ENCODE measurements at regions not wholly inside any gene's neighbourhood (a gene's known extent, or its start where the extent isn't known, plus 50 kb on each side); places are given as distances from the start of the nearest gene placed in this dataset.

DNA sequence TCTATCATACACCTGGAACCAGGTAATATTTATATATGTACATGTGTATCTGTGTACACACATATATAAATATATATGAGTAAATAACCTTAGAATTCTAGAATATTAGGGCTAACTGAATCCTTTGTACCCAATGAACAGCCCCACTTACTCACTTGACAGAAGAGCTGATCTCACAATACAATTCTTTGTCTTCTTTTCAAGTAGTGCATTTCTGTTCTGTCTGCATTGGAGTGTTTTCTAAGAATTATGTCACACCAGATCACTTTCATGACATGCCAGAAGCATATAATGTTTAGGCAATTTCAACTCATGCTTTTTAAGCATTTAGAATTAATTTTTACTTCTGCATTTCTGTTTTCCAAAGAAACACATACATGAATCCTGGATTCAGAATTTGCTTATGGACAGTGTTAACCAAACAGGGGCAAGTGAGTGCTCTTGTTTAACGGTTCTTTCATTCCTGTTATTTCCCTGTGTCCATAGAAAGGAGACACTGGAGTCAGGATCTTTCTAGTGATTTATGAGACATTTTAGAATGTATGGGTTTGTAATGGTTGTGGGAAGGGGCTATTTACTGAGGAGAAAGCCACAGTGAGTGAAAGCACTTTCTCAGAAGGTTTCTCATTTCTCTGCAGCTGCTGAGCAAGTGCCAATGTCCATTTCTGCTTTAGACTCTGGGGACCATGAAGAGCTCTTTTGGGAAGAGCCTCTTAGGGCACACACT is 123.2 kb downstream of the RMI1 start (continued):
- TF ChIP-seq CTCF (conservative IDR thresholded peaks at IDR 0.05; ENCODE audit: low read depth in 2 of 2) (no peak), ZNF462 (CRISPR knock-in tag; IDR thresholded peaks at IDR 0.05) (no peak)

DNA sequence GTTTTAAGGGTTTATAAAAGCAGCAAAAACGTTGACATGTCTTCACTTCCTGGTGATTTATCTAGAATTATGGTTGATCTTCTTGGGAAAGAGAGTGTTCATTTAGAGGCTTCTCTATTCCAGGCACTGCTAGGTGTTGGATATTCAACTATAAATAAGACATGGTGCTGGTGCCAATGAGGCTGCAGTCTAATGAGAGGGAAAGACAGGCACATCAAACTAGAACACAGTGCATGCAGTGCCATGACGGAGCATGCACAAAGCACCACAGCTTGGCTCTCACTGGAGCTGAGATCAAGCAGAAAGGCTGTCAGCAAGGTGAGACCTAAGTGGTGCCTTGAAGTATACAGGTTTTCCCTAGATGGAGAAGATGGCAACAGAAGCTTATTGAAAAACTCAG is 126.5 kb downstream of the RMI1 start:
- Histone ChIP-seq H2AFZ (no peak overlapping the region), H3K9me2 (ENCODE audit: insufficient read depth) (no peaks in the 10 kb centered on the region), H3K36me3 (ENCODE audit: insufficient read depth) (no peaks in the 10 kb centered on the region), H3K4me2 (no peak overlapping the region), H3K27me3 (ENCODE audit: insufficient read depth) (peaks cover 21% of the 10 kb centered on the region), H4K20me1 (replicated peaks; ENCODE audit: insufficient read depth) (no peaks in the 10 kb centered on the region), H3K79me2 (replicated peaks; ENCODE audit: insufficient read depth) (no peaks in the 10 kb centered on the region), H3F3A (replicated peaks; ENCODE audit: low read depth) (no peaks in the 10 kb centered on the region), H3K4me1 (ENCODE audit: insufficient read depth) (peaks cover 6% of the 10 kb centered on the region; the same call in 1 of the 2 replicates), H3K4me3 (no peak overlapping the region), H3K27ac (ENCODE audit: low read depth) (no peak overlapping the region)
- Mint-ChIP-seq H3K27ac (no peak overlapping the region), H3K9me3 (no peaks in the 10 kb centered on the region), H3K4me3 (no peak overlapping the region), H3K27me3 (ENCODE audit: insufficient read depth, low read depth, poor library complexity) (peaks cover 7% of the 10 kb centered on the region), H3K4me1 (0 out of 3 replicates have a peak, but pooled peaks cover 2% of the 10 kb centered on the region), H3K36me3 (ENCODE audit: low read depth) (no peaks in the 10 kb centered on the region)
- no peak for ATAC-seq
- DNase-seq (ENCODE audit: low spot score), result no peak
- TF ChIP-seq EZH2phosphoT487 (IDR thresholded peaks at IDR 0.05; ENCODE audit: unreplicated experiment), result no peak
- no peak for TF ChIP-seq EZH2 (IDR thresholded peaks at IDR 0.05; ENCODE audit: low read depth, unreplicated experiment)
- TF ChIP-seq STAT1 (IDR thresholded peaks at IDR 0.05; ENCODE audit: unreplicated experiment), result no peak
- TF ChIP-seq POLR2AphosphoS5 (IDR thresholded peaks at IDR 0.05; ENCODE audit: low read depth), result no peak
- TF ChIP-seq CREB1 (CRISPR knock-in tag; IDR thresholded peaks at IDR 0.05; ENCODE audit: low read depth), result no peak
- TF ChIP-seq, protein P1, sequence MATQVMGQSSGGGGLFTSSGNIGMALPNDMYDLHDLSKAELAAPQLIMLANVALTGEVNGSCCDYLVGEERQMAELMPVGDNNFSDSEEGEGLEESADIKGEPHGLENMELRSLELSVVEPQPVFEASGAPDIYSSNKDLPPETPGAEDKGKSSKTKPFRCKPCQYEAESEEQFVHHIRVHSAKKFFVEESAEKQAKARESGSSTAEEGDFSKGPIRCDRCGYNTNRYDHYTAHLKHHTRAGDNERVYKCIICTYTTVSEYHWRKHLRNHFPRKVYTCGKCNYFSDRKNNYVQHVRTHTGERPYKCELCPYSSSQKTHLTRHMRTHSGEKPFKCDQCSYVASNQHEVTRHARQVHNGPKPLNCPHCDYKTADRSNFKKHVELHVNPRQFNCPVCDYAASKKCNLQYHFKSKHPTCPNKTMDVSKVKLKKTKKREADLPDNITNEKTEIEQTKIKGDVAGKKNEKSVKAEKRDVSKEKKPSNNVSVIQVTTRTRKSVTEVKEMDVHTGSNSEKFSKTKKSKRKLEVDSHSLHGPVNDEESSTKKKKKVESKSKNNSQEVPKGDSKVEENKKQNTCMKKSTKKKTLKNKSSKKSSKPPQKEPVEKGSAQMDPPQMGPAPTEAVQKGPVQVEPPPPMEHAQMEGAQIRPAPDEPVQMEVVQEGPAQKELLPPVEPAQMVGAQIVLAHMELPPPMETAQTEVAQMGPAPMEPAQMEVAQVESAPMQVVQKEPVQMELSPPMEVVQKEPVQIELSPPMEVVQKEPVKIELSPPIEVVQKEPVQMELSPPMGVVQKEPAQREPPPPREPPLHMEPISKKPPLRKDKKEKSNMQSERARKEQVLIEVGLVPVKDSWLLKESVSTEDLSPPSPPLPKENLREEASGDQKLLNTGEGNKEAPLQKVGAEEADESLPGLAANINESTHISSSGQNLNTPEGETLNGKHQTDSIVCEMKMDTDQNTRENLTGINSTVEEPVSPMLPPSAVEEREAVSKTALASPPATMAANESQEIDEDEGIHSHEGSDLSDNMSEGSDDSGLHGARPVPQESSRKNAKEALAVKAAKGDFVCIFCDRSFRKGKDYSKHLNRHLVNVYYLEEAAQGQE (IDR thresholded peaks at IDR 0.05; ENCODE audit: unreplicated experiment), result no peak

Measured in GM23338 (cell line).